ENCODE measurements at regions not wholly inside any gene's neighbourhood (a gene's known extent, or its start where the extent isn't known, plus 50 kb on each side); places are given as distances from the start of the nearest gene placed in this dataset.
"Not testable (repeated sequence)": the region's sequence is repeated elsewhere in the genome, so short reads cannot be mapped to it uniquely, and the experiment has no call there.

- no peak for DNase-seq
These were observed 876.9 kb upstream of the RAG2 start for GRCh38 chr11:37474889-37475288.

- no peak for DNase-seq
These were observed 870.3 kb upstream of the RAG2 start for GRCh38 chr11:37468344-37468743.

- DNase-seq: no peak
These were observed 867.2 kb upstream of the RAG2 start for GRCh38 chr11:37465221-37465620.

- no peak for DNase-seq
These were observed 861.4 kb upstream of the RAG2 start for GRCh38 chr11:37459456-37459855.

DNA sequence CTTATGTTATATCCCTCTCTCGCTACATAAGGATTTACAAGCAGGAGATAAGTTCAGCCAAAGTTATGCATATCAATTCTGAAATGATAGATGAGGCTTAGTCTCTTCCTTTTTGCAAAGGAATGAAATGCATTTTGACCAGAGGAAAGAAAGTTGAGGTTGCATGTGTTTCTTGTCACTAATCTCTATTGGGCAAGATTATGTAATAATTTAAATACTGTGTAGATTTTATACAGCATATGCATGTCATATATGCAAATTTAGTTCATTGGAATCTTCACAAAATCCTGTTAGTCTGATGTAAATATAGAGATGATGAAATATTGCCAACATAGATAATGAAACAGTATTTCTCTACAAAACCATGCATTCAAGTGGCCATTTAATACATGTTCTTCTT is 858.7 kb upstream of the RAG2 start:
- no peak for DNase-seq

GRCh38 chr11:37451903-37452302 is 853.9 kb upstream of the RAG2 start:
- DNase-seq: no peak

GRCh38 chr11:37450613-37451012 is 852.6 kb upstream of the RAG2 start:
- DNase-seq: peak; percentile 54 to 63

DNA sequence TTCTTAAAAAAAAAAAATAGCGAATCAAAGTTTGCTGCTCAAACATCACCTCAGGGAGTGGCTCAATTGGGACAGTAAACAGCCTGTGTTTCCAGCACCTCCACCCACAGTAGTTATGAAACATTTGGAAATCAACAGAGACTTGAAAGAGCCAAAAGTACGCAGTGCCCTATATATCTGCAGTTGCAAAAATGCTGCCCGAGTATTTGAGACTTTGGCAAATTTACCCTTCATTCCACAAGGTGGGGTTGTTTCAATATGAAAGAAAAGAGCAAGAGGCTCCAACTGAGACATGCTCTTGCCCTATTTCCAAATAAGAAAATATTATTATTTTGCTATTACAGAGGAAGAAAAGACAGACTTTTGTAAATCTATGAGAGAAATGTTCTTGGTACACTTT is 851.1 kb upstream of the RAG2 start:
- DNase-seq: peak; percentile 1 to 11

DNA sequence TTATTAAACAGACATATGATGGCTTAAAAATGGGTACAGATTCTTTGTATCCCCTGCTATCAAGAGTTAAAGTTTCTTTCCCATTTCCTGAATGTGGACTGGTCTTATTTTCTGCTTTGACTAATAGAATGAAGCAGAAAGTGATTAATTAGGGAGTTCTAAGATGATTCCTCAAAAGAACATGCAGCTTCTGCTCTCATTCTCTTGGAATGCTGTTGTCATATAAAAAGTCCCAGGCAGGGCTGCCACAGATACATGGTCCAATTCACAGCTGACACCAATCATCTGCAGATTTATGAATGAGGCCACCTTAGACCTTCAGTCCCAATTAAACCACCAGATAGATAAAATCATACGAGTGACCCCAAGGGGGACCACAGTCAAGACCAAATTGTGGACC is 844.5 kb upstream of the RAG2 start:
- no peak for DNase-seq

- DNase-seq: not testable (repeated sequence)
These were observed 833.7 kb upstream of the RAG2 start for GRCh38 chr11:37431633-37432230.

- not testable (repeated sequence) for DNase-seq
These were observed 833.1 kb upstream of the RAG2 start for GRCh38 chr11:37430966-37431632.

DNA sequence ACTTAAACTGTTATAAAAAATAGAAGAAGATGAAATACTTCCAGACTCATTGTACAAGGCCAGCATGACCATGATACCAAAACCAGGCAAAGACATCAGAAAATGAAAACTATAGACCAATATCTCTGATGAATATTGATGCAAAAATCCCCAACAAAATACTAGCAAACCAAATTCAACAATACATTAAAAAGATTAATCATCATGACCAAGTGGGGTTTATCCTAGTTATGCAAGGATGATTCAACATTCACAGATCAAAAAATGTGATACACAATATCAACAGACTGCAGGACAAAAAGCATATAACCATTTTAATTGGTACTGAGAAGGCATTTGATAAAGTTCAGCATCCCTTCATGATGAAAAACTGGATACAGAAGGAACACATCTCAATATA is 824.5 kb upstream of the RAG2 start:
- no peak for DNase-seq

- DNase-seq: no peak
These were observed 813.3 kb upstream of the RAG2 start for GRCh38 chr11:37411289-37411688.

- no peak for DNase-seq
These were observed 811.1 kb upstream of the RAG2 start for GRCh38 chr11:37409124-37409523.

DNA sequence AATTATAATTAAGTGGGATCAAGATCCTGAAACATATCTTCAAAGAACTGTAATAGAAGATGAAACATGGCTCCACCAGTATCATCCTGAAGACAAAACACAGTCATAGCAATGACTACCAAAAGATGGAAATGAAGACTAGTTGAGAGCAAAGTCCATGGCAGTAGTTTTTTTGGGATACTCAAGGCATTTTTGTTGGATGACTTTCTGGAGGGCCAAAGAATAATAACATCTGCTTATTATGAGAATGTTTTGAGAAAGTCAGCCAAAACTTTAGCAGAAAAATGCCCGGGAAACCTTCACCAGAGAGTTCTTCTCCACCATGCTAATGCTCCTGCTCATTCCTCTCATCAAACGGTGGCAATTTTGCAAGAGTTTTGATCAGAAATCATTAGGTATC is 809.4 kb upstream of the RAG2 start:
- no peak for DNase-seq

GRCh38 chr11:37406651-37407050 is 808.6 kb upstream of the RAG2 start:
- DNase-seq: no peak

DNA sequence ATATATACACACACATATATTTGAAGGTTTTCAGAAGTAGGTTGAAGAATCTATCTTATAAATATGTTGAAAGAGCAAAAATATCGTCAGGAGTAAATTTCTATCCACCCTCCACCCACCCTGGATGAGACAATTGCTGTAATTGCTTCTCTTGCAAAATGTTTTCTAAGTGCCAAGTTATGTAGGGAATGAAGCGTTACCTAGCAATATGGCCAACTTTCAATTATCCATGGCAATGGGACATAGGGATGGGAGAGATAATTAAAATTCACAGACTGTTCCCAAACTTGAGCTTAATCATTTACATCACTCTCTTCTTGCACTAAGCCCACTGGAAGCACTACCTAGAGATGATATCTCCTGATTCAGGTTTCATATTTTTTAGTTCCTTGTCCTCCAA is 806.2 kb upstream of the RAG2 start:
- DNase-seq: no peak

DNA sequence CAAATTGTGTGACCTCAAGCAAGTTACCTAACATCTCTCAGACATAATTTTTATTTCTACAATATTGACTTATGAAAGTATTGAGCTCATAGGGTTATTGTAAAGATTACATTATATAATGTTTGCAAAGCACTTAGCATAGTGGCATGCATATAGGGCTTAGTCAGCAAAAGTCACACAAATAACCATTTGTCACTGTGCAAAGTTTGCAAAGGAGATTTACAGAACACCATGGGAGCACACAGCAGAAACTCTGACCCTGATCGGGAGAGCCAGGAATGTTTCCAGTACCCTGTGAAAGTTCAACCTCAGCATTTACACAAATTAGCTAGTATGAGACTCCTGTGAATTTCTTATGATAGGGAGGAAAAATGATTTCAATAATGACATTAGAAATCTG is 804.6 kb upstream of the RAG2 start:
- DNase-seq: no peak

DNA sequence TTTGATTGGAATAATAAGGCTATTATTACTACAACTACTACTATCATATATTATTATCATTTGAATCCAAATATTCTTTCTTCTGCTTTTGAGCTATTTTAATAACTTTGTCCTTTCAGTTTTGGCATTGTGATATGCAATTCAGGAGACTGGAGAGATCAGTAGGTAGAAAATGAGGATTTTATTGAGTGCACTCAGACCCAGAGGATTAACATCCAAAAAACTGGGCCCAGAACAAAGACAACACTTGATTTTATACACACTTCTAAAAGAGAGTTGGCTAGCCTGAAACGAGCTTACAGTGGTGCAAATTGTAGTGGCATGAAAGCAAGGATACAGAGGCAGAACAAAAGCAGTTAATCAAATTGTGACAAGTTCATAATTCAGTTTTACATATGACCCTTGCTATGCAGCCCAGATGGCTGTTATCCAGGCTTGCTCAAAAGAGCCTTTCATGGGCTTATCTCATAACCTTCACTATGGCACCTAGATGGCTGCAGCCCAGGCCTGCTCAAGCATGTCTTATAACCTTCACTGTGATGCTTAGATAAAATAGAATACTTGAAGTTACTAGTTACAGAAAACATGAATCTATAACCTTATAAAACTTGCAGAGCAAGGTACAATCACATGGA is 796.3 kb upstream of the RAG2 start:
- DNase-seq: no peak

DNA sequence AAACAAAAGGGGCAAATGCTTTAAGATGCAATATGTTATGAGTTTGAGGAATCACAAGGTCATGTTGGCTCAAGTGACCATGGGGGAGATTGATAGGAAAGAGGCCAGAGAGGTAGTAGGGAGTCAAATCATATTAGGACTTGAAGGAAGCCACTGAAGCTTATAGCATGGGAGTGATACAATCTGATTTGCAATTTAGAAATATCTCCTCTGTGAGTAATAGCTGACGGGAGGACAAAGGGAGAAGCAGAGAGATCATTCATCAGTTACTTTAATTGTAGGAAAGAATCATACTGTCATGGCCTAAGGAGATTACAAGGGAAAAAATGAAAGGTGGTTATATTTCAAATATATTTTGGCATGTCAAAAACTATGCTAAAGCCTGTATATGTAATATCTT is 793.6 kb upstream of the RAG2 start:
- DNase-seq: no peak

GRCh38 chr11:37390576-37391083 is 792.6 kb upstream of the RAG2 start:
- no peak for DNase-seq

DNA sequence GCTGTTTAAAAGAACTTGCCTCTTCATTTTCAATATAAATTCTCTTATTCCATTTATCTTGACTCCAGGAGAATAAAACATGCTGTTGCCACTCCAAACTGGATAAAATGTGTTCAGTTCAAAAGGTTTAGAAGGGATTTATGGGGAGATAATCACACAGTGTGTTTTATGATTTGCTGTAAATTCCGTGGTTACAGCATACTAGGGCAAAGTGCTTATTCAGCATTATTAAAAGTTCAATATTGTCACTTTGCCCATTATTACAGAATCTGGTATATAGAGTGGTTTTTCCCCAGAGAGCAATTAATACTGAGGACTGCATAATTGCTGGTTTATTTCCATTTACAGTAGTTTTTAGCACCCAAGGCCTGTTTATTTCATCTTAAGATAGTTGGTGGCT is 780.9 kb upstream of the RAG2 start:
- DNase-seq: no peak

DNA sequence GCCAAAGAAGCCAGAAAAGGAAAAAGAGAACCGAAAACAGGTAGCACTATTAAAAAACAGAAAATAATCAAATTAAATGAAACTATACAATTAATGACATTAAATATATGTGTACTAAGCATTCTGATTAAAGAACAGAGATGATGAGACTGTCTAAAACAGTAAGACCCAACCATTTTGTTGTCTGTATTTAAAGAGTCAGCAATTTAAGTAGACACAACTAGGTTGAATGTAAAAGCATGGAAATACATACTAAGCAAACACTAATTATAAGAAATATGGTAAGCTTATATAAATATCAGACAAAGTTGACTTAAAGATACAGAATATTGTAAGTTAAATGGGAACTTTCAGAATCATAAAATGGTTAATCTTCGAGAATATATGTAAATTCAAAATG is 774.6 kb upstream of the RAG2 start:
- no peak for DNase-seq

DNA sequence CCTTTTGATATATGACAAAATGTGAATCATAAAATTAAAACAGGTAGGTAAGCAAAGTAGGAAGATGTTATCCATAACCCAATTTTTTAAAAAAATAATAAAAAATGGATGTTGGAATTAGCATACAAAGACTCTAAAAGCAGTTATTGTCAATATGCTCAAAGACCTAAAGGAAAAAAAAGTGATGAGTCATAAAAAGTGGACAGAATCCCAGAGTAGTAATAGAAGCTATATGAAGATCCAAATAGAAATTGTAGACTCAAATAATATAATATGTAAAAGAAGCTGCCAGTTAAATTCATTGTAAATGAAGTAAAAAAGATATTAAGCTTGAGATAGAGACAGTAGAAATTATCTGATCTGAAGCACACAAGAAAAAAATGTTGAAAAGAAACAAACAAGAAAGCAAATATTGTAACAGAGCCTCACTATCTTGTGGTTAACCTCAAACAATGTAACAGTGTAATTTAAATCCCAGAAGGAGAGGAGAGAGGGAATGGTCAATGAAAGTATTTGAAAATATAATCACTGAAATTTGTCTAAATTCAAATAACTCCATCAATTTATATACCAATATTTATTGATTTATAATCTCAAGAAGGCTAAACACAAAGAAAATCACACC is 773.4 kb upstream of the RAG2 start:
- no peak for DNase-seq

Data from AML-193 (cell line).